Bronchial epithelial cell (primary cell): ENCODE measurements at regions not wholly inside any gene's neighbourhood (a gene's known extent, or its start where the extent isn't known, plus 50 kb on each side); places are given as distances from the start of the nearest gene placed in this dataset.

ENCODE experiments used
- DNase-seq: peaks from one replicate; pipeline ENCODE4 v3.0.0-alpha.2; 2010; ENCODE audit warnings: low read depth
- FAIRE-seq: peaks from 2 replicates; lab custom pipeline; 2011; peaks lifted over from hg19 to GRCh38; lab: Jason Lieb, UNC
- H3K27me3 ChIP-seq: 2 replicates; pipeline ENCODE4 v1.5.1; 2011; ENCODE audit warnings: low read length; ENCODE audit not compliant: control insufficient read depth, insufficient read depth
- H3K36me3 ChIP-seq: 2 replicates; pipeline ENCODE4 v1.5.1; 2011; ENCODE audit warnings: low read length; ENCODE audit not compliant: control insufficient read depth, insufficient read depth
- H3K4me3 ChIP-seq: 2 replicates; pipeline ENCODE4 v1.5.1; 2011; ENCODE audit warnings: mild to moderate bottlenecking, low read depth, low read length, control low read depth
- CTCF ChIP-seq: IDR thresholded peaks from 2 replicates; pipeline ENCODE4 v1.5.1; 2011; ENCODE audit warnings: mild to moderate bottlenecking, moderate library complexity, low read length, control low read depth, inconsistent platforms; ENCODE audit not compliant: insufficient read depth, severe bottlenecking

GRCh38 chr18:73933685-73934084, 213.9 kb downstream of the FBXO15 start:
- Histone ChIP-seq H3K36me3 (no peaks in the 10 kb centered on the region), H3K4me3 (no peak overlapping the region), H3K27me3 (no peaks in the 10 kb centered on the region)
- no peak for FAIRE-seq
- DNase-seq = no peak
- no peak for TF ChIP-seq CTCF

GRCh38 chr18:73932976-73933375, 214.7 kb downstream of the FBXO15 start:
- Histone ChIP-seq H3K4me3 (no peak overlapping the region), H3K36me3 (no peaks in the 10 kb centered on the region), H3K27me3 (no peaks in the 10 kb centered on the region)
- FAIRE-seq (no peak), DNase-seq (no peak)
- no peak for TF ChIP-seq CTCF

GRCh38 chr18:73927496-73927895, 220.1 kb downstream of the FBXO15 start:
- Histone ChIP-seq H3K27me3 (no peaks in the 10 kb centered on the region), H3K4me3 (no peak overlapping the region), H3K36me3 (no peaks in the 10 kb centered on the region)
- no peak for TF ChIP-seq CTCF
- no peak for FAIRE-seq
- no peak for DNase-seq

- DNase-seq (peak; percentile 26), FAIRE-seq (peak; percentile 18)
- H3K4me3 ChIP-seq = no peak overlapping the region
- no peak for TF ChIP-seq CTCF
- no peaks in the 10 kb centered on the region for H3K36me3 ChIP-seq
- no peaks in the 10 kb centered on the region for H3K27me3 ChIP-seq
These were observed 222.8 kb downstream of the FBXO15 start for GRCh38 chr18:73924836-73925235.

GRCh38 chr18:73924307-73924706, 223.3 kb downstream of the FBXO15 start:
- no peak for FAIRE-seq
- TF ChIP-seq CTCF = no peak
- no peak overlapping the region for H3K4me3 ChIP-seq
- H3K27me3 ChIP-seq = no peaks in the 10 kb centered on the region
- DNase-seq = no peak
- H3K36me3 ChIP-seq = no peaks in the 10 kb centered on the region

- Histone ChIP-seq H3K36me3 (no peaks in the 10 kb centered on the region), H3K27me3 (no peaks in the 10 kb centered on the region), H3K4me3 (no peak overlapping the region)
- FAIRE-seq = no peak
- no peak for DNase-seq
- no peak for TF ChIP-seq CTCF
These were observed 223.8 kb downstream of the FBXO15 start for GRCh38 chr18:73923866-73924265.
